ENCODE measurements at regions not wholly inside any gene's neighbourhood (a gene's known extent, or its start where the extent isn't known, plus 50 kb on each side); places are given as distances from the start of the nearest gene placed in this dataset.
A peak's percentile ranks its signal among the peaks of the same experiment; 100 is the strongest.
"Not testable (repeated sequence)": the region's sequence is repeated elsewhere in the genome, so short reads cannot be mapped to it uniquely, and the experiment has no call there.

DNA sequence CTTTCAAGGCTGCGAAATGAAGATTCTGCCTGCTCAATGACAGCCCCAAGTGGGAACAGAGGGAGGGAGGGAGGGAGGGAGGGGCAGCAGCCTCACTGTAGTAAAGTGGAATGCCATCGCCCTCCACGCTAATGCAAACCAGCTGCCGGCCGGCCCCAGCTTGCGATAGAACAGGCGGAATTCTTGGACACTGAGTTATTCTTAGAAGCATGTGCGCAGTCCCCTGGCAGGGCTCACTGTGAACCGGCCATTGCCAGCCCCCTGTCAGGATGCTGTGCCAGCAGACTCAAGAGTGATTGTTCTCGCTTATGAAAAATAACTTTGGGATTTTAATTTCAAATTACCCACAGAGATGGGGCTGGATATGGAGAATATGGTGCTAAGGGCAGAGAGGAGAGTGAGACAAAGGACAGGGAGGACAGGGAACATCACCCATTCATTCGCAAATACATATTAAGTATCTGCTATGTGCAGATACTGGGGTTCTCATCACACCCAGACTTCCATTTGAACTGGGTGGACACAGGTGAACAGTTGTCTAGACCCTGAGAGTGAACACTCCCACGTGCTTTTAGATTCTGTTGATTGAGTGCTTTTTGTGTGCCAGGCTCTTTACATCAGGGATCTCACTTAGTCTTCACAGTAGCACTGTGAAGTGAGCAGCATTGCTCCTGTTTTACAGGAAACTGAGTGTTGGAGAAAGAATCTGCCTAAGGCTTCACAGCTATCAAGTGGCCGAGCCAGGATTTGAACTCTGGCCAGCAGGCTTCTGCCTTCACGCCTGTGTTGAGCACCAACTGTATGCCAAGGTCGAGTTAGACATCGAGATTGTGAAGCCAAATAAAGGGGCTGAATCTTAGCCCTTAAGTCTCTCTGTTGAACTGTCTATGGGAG, 192.9 kb downstream of the C12orf75 start:
- DNase-seq (ENCODE audit: low spot score): no peak
- FAIRE-seq: no peak

- FAIRE-seq: no peak
Observed at GRCh38 chr12:105524961-105525360, 194.5 kb downstream of the C12orf75 start.

GRCh38 chr12:105534068-105534467, 203.6 kb downstream of the C12orf75 start:
- DNase-seq (ENCODE audit: low spot score) (no peak), FAIRE-seq (no peak)

More at GRCh38 chr12:105524961-105525360, 194.5 kb downstream of the C12orf75 start:
- DNase-seq (ENCODE audit: low spot score): no peak

- FAIRE-seq; DNase-seq (ENCODE audit: low spot score): not testable (repeated sequence)
Observed at GRCh38 chr12:105535033-105535432, 204.5 kb downstream of the C12orf75 start.

DNA sequence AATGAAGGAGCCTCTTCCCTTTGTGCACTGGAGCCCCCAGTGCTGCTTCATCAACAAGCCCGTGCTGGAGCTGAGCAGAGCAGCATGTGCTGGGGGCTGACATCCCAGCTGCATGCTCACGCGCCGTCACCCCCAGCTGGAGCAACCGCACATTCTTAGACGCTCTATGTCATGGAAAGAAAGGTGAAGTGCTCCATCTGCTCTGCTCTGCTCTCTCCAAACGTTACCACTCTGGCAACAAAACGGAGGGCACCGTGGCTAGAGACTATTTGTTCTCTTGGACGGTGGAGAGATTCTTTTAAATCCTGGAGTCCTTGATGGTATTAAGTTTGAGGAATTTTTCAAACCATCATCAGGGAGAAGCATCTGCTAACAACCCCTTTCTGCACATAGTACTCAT, 208.4 kb downstream of the C12orf75 start:
- no peak for FAIRE-seq

DNA sequence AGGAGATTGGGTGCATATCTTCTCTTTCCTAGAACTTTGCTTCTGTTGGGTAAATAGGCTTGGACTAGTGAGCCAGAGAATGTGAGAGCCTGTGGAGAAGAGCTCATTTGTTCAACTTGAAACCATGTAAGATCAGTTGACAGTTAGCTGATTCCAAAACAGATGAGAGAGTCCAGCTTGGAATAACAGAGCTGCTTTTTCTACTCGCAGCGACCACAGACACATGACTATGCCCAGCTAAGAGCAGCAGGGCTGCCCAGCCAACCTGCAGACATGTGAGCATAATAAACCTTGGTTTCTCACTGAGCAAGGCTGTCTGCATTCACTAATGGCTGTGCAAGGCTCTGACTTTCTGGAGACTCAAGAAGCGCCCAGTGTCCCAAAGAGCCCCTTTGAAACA, 209.2 kb downstream of the C12orf75 start:
- no peak for DNase-seq (ENCODE audit: low spot score)
- FAIRE-seq: no peak

More for the DNA sequence above, 208.4 kb downstream of the C12orf75 start:
- no peak for DNase-seq (ENCODE audit: low spot score)

GRCh38 chr12:105547786-105548185, 217.3 kb downstream of the C12orf75 start:
- DNase-seq (ENCODE audit: low spot score) (no peak), FAIRE-seq (no peak)

DNA sequence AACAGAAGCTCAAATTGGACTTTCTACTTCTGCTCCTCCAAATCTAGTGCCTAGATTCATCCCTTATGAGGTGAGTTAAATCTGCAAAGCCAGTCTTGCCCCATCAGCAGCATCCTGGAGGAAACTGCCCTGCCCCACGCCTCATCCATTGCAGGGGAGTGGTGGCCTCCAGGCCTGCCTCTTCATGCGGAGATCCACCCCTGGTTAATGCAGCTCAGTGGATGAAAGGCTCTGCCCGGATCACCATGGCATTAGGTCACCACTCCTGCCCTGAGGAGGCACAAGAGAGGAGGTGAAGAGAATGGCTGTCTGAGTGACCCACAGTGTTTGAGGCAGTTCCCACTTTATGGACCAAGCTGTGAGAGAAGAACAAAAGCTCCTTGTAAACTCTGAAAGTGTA, 218.1 kb downstream of the C12orf75 start:
- DNase-seq (ENCODE audit: low spot score): no peak
- FAIRE-seq: no peak

DNA sequence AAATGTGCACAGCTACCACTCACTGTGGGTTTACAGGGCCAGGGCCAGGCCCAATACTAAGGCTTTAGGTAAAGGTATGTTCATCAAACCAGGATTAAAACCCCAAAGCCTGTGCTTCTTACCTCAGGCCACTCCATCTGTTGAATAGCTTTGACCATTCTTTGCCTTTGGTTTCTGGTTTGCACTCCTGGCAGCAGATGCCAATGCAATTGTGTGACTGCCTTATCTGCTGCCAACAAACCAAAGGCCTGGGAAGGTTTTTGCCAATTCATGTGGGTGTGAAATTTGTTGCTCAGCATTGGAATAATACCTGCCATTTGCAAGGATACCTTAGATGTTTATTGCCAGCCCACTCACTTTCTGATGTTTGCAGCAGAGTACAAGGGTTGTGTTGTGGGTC, 221.6 kb downstream of the C12orf75 start:
- DNase-seq (ENCODE audit: low spot score) (no peak), FAIRE-seq (no peak)

- DNase-seq (ENCODE audit: low spot score) (no peak), FAIRE-seq (no peak)
Observed at GRCh38 chr12:105554223-105554678, 223.8 kb downstream of the C12orf75 start.

- FAIRE-seq (no peak), DNase-seq (ENCODE audit: low spot score) (no peak)
Observed at GRCh38 chr12:105554856-105555255, 224.4 kb downstream of the C12orf75 start.

DNA sequence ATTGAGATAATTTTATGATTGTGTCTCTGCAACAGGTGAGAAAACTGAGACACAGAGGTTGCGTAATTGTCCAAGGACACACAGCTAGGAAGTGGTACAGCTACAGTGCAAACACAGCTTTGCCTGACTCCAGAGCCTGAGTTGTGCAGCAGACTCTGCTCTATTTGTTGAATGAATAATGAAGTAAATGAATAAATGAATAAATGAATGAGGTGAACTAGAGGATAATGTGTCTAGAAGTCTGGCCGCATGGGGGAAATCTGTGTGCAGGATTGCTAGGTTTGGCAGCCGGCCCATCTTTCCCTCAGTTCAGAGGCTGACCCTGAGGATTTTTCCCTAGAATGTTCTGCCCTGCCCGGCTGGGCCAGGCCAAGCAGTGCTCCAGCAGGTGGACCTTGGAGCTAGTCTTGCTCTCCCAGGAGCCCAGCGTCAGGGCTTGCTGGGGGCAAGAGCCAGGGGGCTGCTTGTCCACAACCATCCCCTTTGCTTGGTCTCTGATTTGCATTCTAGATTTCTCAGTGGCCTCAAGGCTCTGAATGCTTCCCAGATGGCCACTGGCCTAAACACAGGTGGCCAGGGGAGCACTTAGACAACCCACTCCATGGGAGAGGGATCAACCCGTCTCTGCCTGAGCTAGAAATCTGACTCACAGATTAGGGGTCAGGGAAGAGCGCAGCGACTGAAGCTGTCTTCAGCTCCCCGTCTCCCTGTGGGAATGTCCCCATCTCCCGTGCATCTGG, 225.2 kb downstream of the C12orf75 start:
- DNase-seq (ENCODE audit: low spot score): no peak
- FAIRE-seq: no peak

- FAIRE-seq (no peak), DNase-seq (ENCODE audit: low spot score) (no peak)
Observed at GRCh38 chr12:105559310-105559709, 228.8 kb downstream of the C12orf75 start.

DNA sequence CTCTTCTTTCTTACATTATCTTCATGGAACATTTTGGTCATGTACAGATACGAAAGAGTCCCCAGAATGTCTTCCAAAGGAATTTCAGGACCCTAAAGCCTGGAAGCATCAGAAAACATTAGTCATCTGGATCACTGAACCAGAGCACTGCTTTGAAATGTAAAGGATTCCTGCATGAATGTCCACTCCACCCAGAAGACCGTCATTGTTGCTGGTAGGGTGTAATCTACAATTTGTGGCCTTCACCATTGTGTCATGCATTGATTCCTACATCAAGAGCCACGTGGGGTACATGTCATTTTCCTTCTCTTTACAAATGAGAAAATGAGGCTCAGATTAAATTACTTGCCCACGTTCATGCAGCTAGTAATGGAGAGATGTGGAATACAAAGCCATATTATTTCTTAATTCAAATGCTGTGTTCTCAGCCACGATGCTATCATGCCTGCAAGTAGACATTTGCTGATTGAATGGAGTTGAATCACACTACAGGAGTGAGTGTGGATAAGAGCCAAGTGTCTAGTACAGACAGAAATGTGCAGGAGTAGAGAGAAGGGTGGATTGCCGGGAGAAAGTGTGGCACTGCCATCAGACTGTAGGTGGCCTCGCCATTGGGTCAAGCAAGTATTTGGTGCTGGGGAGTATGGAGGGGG, 231.2 kb downstream of the C12orf75 start:
- FAIRE-seq: peak; percentile 73

GRCh38 chr12:105562199-105562971, 231.9 kb downstream of the C12orf75 start:
- FAIRE-seq (peak; percentile 91), DNase-seq (ENCODE audit: low spot score) (peak; percentile 74)

More for the DNA sequence above, 231.2 kb downstream of the C12orf75 start:
- peak; percentile 63 for DNase-seq (ENCODE audit: low spot score)

DNA sequence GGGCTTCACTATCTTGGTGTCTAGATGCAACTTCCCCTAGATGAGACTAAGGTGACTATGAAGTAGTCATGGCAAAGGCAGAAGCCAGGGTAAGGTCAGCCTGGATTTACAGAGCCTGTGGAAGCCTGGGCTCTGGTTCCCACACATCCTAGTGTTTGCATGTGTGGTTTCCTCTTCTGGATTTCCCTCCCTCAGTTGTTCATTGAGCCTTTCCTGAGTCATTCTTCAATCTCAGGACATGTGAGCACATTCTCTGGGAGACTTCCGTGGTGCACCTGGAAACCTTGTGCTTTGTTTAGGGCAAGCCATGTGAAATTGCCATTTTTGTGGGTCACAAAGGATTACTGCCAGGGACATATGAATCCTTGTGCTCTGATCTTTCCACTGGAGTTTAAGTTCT, 236.6 kb downstream of the C12orf75 start:
- peak; percentile 49 for FAIRE-seq
- DNase-seq (ENCODE audit: low spot score): peak; percentile 51

GRCh38 chr12:105569886-105570285, 239.4 kb downstream of the C12orf75 start:
- no peak for DNase-seq (ENCODE audit: low spot score)
- FAIRE-seq: no peak

GRCh38 chr12:105570944-105571343, 240.5 kb downstream of the C12orf75 start:
- no peak for FAIRE-seq
- DNase-seq (ENCODE audit: low spot score): no peak

DNA sequence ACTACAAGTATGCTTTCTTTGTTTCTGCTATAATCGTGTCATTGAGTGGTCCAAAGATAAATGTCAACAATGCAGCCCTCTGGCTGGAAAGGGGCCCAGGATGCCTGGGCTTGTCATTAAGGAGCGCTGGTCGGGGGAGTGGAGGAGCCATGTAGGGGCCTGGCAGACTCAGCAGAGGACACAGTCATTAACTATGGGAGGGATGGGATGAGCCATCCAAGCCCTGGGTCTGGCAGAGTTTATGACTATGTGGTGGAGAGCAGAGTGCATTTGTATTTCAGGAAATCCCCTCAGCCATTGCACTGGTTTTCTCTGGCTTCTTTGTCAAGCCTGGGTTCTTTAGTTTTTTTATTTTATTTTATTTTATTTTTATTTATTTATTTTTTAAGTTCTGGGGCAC, 243.1 kb downstream of the C12orf75 start:
- DNase-seq (ENCODE audit: low spot score): peak; percentile 46
- peak; percentile 69 for FAIRE-seq

GRCh38 chr12:105574056-105574715, 243.7 kb downstream of the C12orf75 start:
- FAIRE-seq (peak; percentile 62), DNase-seq (ENCODE audit: low spot score) (peak; percentile 39)

Data from RCC 7860 (cell line).